ENCODE measurements at regions not wholly inside any gene's neighbourhood (a gene's known extent, or its start where the extent isn't known, plus 50 kb on each side); places are given as distances from the start of the nearest gene placed in this dataset.
"Not testable (repeated sequence)": the region's sequence is repeated elsewhere in the genome, so short reads cannot be mapped to it uniquely, and the experiment has no call there.

- DNase-seq (ENCODE audit: low spot score): no peak
Measured at GRCh38 chr4:72205298-72205697, 173.5 kb downstream of the NPFFR2 start.

GRCh38 chr4:72205831-72206230, 174.0 kb downstream of the NPFFR2 start:
- no peak for DNase-seq (ENCODE audit: low spot score)

GRCh38 chr4:72207196-72207595, 175.4 kb downstream of the NPFFR2 start:
- DNase-seq (ENCODE audit: low spot score): no peak

GRCh38 chr4:72208421-72209075, 176.7 kb downstream of the NPFFR2 start:
- DNase-seq (ENCODE audit: low spot score): no peak

DNA sequence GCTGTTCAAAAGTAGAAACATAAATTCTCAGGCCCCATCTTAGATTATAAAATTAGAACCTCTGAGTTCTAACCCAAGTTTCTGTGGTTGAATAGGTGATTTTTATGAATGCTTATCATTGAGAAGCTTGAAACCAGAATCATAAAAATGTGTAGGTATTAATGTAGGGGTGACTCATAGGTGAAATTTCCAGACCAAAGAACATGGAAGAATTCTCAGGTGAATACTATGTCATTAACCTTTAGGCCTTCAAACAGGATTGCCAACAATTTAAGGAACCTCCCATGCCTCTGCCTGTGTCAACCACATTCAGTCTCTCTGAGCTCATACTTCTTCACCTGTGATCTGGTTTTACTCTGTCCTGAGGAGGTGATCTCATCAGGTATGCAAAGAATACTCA, 177.8 kb downstream of the NPFFR2 start:
- DNase-seq (ENCODE audit: low spot score): no peak

DNA sequence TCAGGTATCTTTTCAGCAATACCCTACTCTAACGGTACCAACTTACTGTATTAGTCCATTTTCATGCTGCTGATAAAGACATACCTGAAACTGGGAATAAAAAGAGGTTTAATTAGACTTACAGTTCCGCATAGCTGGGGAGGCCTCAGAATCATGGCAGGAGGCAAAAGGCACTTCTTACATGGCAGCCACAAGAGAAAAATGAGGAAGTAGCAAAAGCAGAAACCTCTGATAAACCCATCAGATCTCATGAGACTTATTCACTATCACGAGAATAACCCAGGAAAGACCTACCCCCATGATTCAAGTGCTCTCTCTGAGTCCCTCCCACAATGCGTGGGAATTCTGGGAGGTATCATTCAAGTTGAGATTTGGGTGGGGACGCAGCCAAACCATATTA, 182.0 kb downstream of the NPFFR2 start:
- not testable (repeated sequence) for DNase-seq (ENCODE audit: low spot score)

GRCh38 chr4:72215198-72215597, 183.4 kb downstream of the NPFFR2 start:
- DNase-seq (ENCODE audit: low spot score): no peak

DNA sequence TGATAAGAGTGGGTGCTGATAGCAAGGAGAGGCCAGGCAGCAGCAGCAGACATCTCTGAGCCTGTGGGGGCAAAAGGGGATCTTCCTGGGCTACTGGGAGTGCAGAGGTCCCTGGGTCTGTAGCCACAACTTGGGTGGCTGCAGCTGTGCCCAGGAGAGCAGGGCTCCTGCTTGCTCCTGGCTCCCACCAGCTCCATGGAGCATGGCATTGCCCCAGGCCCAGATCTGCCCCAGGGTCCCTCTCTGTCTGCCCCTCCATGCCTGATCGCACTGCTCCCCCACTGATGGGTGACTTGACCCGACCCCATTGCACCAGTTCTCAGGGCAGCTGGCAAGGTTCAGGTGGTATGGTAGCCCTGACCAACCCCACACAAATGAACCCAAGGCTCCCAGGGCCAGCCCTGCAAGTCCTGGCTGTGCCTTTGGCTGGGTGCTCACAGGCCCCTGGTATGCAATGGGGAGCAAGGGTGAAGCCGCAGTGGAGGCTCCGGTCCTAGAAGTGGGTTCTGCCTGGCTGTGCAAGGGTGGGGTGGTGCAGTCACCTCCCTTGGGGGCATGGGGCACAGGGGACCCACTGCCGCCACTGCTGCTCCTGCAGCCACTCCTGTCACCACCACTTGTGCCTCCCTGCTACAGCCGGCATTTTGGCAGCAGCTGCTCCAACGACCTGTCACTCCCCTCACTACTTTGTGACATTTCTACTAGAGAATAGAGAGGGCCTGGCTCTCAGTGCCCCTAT, 184.9 kb downstream of the NPFFR2 start:
- DNase-seq (ENCODE audit: low spot score): no peak

DNA sequence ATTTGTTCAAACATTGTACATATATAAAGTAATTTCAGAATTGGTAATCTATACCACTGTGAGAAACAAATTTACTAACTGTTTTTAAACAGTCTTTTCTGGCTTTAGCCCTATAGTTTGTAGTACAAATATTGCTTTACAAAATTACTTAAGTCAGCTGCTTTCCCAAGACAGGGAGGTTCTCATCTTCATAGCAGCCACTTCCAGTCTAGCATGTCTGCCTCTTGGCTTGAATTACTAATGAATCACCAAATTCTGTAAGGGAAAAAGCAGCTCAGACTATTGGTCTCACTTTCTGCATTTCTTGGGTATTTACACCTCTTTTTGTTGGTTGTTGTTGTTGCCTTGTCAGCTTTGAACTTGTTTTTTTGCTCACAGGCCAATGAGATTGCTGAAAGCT, 187.2 kb downstream of the NPFFR2 start:
- peak; percentile 12 for DNase-seq (ENCODE audit: low spot score)

All from AG20443 (cell line).